Endothelial cell of umbilical vein (primary cell): ENCODE measurements at regions not wholly inside any gene's neighbourhood (a gene's known extent, or its start where the extent isn't known, plus 50 kb on each side); places are given as distances from the start of the nearest gene placed in this dataset.

ENCODE experiments used
- EZH2 ChIP-seq: IDR thresholded peaks from 2 replicates; pipeline ENCODE4 v1.6.1; 2012; ENCODE audit warnings: borderline replicate concordance, low read depth, mild to moderate bottlenecking, moderate library complexity, low read length, inconsistent platforms; ENCODE audit not compliant: severe bottlenecking
- JUN ChIP-seq: IDR thresholded peaks from 2 replicates; pipeline ENCODE4 v1.6.1; 2011; ENCODE audit warnings: borderline replicate concordance, low read depth; ENCODE audit not compliant: insufficient read length, insufficient read depth
- MAX ChIP-seq: IDR thresholded peaks from 2 replicates; pipeline ENCODE4 v1.6.1; 2011; ENCODE audit not compliant: insufficient read depth, insufficient read length
- MYC ChIP-seq: IDR thresholded peaks from one replicate; pipeline ENCODE4 v1.6.1; 2011; ENCODE audit warnings: mild to moderate bottlenecking, low read depth, low read length
- POLR2A ChIP-seq: IDR thresholded peaks from 2 replicates; pipeline ENCODE4 v1.6.1; 2012; ENCODE audit warnings: low read depth, mild to moderate bottlenecking, control low read depth, low read length
- POLR2AphosphoS5 ChIP-seq: IDR thresholded peaks from 2 replicates; pipeline ENCODE4 v1.6.1; 2012; ENCODE audit warnings: low read depth, mild to moderate bottlenecking, control low read depth, low read length, moderate library complexity; ENCODE audit not compliant: insufficient read depth
- TF ChIP-seq, protein P1 (sequence below), 2 donors: IDR thresholded peaks; 1 replicate in 1 of 2; 2 replicates in 1 of 2; pipeline ENCODE4 v1.5.1; 2011; ENCODE audit warnings: low read length in 2 of 2, mild to moderate bottlenecking in 2 of 2, moderate library complexity in 2 of 2, control low read depth in 1 of 2, inconsistent platforms in 1 of 2, low read depth in 1 of 2; ENCODE audit not compliant: insufficient read depth in 1 of 2; ENCODE audit errors: extremely low read depth in 1 of 2

DNA sequence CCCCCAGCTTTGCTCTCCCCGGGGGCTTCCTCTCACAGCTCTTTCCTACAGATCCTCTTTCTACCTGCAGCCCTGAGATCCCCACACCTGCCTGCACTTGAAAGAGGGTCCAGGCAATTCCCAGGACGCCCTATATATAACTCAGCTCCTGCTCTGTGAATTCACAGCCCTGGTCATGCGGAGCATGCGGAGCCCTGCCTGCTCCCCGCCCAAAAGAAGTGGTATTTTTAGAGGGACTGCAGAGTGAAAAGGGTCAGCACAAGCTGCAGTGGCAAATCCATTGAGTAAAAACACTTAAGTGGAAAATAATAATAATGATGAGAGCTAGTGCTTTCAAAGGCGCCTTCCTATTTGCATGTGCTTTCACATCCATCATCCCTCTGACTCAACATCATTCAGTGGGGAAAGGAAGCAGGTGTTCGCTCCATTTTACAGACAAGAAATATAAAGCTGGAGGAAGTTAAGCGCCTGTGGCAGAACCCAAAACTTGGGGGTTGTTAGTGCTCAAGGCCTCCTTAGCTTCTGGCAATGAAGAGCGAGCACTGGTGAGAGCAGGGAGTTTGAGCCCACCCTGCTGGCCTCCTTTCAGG, 76.3 kb upstream of the LIPC start:
- TF ChIP-seq, protein P1, sequence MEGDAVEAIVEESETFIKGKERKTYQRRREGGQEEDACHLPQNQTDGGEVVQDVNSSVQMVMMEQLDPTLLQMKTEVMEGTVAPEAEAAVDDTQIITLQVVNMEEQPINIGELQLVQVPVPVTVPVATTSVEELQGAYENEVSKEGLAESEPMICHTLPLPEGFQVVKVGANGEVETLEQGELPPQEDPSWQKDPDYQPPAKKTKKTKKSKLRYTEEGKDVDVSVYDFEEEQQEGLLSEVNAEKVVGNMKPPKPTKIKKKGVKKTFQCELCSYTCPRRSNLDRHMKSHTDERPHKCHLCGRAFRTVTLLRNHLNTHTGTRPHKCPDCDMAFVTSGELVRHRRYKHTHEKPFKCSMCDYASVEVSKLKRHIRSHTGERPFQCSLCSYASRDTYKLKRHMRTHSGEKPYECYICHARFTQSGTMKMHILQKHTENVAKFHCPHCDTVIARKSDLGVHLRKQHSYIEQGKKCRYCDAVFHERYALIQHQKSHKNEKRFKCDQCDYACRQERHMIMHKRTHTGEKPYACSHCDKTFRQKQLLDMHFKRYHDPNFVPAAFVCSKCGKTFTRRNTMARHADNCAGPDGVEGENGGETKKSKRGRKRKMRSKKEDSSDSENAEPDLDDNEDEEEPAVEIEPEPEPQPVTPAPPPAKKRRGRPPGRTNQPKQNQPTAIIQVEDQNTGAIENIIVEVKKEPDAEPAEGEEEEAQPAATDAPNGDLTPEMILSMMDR (IDR thresholded peaks at IDR 0.05; ENCODE audit: extremely low read depth in 1 of 2, insufficient read depth in 1 of 2, low read depth in 1 of 2, low read length in 2 of 2): no peak
- TF ChIP-seq MAX (no peak), EZH2 (no peak), POLR2A (no peak), POLR2AphosphoS5 (no peak), JUN (no peak), MYC (no peak)
